SK-N-SH (cell line): ENCODE measurements at regions not wholly inside any gene's neighbourhood (a gene's known extent, or its start where the extent isn't known, plus 50 kb on each side); places are given as distances from the start of the nearest gene placed in this dataset.

Experiments
- CTCF ChIA-PET: fragments of 300-600, 350-600 bp; formaldehyde crosslinking; extraction: SDS; loops from one replicate; lab custom pipeline; 2021; lab: Yijun Ruan, JAX
- POLR2A ChIA-PET: fragments of 350-600 bp; sonication (Branson Sonifier 250); formaldehyde crosslinking; extraction: SDS; loops from one replicate; lab custom pipeline; 2020; ENCODE audit warnings: antibody characterized with exemption, inconsistent platforms; lab: Yijun Ruan, JAX
- DNase-seq: peaks from one replicate; pipeline ENCODE4 v3.0.0; 2012
- H2AFZ ChIP-seq: fragments of 200-600 bp; sonication (generic); 2 replicates; pipeline ENCODE4 v1.8.1; 2016; ENCODE audit warnings: antibody characterized with exemption, mild to moderate bottlenecking, low read depth
- H3F3A ChIP-seq: fragments of 200-600 bp; sonication (generic); replicated peaks from 2 replicates; pipeline ENCODE3; 2016; ENCODE audit warnings: antibody characterized with exemption, mild to moderate bottlenecking; ENCODE audit not compliant: insufficient read depth
- H3K27ac ChIP-seq, 2 experiments: fragments of 200-500 bp in 1 of 2; fragments of 200-600 bp in 1 of 2; sonication (Bioruptor generic) in 1 of 2; sonication (generic), shearing (Covaris generic) in 1 of 2; 2 replicates each; pipeline versions ENCODE4 v1.5.1 to v1.6.1; 2014 to 2016; ENCODE audit warnings: low read depth in 2 of 2, inconsistent platforms in 1 of 2, low read length in 1 of 2, mild to moderate bottlenecking in 1 of 2, mixed read lengths in 1 of 2
- H3K27me3 ChIP-seq: fragments of 200-600 bp; sonication (generic), shearing (Covaris generic); 2 replicates; pipeline ENCODE4 v1.6.1; 2016; ENCODE audit warnings: mixed run types; ENCODE audit not compliant: insufficient read depth
- H3K36me3 ChIP-seq, 2 experiments: fragments of 200-500 bp in 1 of 2; fragments of 200-600 bp in 1 of 2; sonication (Bioruptor generic) in 1 of 2; sonication (generic) in 1 of 2; replicated peaks in 1 of 2; 2 replicates each; pipeline versions ENCODE3 to v1.5.1; 2014 to 2016; ENCODE audit warnings: low read length in 1 of 2, mild to moderate bottlenecking in 1 of 2; ENCODE audit not compliant: insufficient read depth in 2 of 2, control insufficient read depth in 1 of 2
- H3K4me1 ChIP-seq, 2 experiments: fragments of 200-500 bp in 1 of 2; fragments of 200-600 bp in 1 of 2; sonication (Bioruptor generic) in 1 of 2; sonication (generic), shearing (Covaris generic) in 1 of 2; 2 replicates each; pipeline versions ENCODE4 v1.5.1 to v1.6.1; 2014 to 2016; ENCODE audit warnings: low read depth in 1 of 2, low read length in 1 of 2, mixed run types in 1 of 2; ENCODE audit not compliant: insufficient read depth in 2 of 2, control insufficient read depth in 1 of 2
- H3K4me2 ChIP-seq: fragments of 200-600 bp; sonication (generic), shearing (Covaris generic); 2 replicates; pipeline ENCODE4 v1.6.1; 2017; ENCODE audit warnings: mixed run types
- H3K4me3 ChIP-seq, 2 experiments: fragments of 200-500 bp in 1 of 2; fragments of 200-600 bp in 1 of 2; sonication (Bioruptor generic) in 1 of 2; sonication (generic), shearing (Covaris generic) in 1 of 2; 2 replicates each; pipeline versions ENCODE4 v1.5.1 to v1.8.1; 2014 to 2016; ENCODE audit warnings: low read depth in 2 of 2, inconsistent platforms in 1 of 2, low read length in 1 of 2, mild to moderate bottlenecking in 1 of 2, mixed read lengths in 1 of 2, moderate library complexity in 1 of 2
- H3K79me2 ChIP-seq: fragments of 200-600 bp; sonication (generic); 2 replicates; pipeline ENCODE4 v1.8.1; 2017; ENCODE audit warnings: mild to moderate bottlenecking; ENCODE audit not compliant: insufficient read depth
- H3K9ac ChIP-seq: fragments of 200-600 bp; sonication (generic); 2 replicates; pipeline ENCODE4 v1.6.1; 2017; ENCODE audit warnings: mixed run types
- H3K9me2 ChIP-seq: fragments of 200-600 bp; sonication (generic); 2 replicates; pipeline ENCODE4 v1.6.1; 2017; ENCODE audit warnings: mixed run types
- H3K9me3 ChIP-seq: fragments of 200-600 bp; sonication (generic); 2 replicates; pipeline ENCODE4 v1.6.1; 2017; ENCODE audit warnings: mixed run types, mild to moderate bottlenecking, moderate library complexity
- H4K20me1 ChIP-seq: fragments of 200-600 bp; sonication (generic); 2 replicates; pipeline ENCODE4 v1.6.1; 2017; ENCODE audit warnings: mild to moderate bottlenecking, mixed run types; ENCODE audit not compliant: insufficient read depth
- CTCF ChIP-seq: fragments of 200-600 bp; sonication (generic); IDR thresholded peaks from 2 replicates; pipeline ENCODE4 v1.6.1; 2017; ENCODE audit warnings: antibody characterized with exemption, mild to moderate bottlenecking, moderate library complexity
- ELF1 ChIP-seq: IDR thresholded peaks from 2 replicates; pipeline ENCODE4 v1.4.0; 2012
- EP300 ChIP-seq, 2 experiments: IDR thresholded peaks; 2 replicates each; pipeline versions ENCODE4 v1.4.0 to v1.6.1; 2012; ENCODE audit warnings: borderline replicate concordance in 1 of 2, low read depth in 1 of 2, low read length in 1 of 2
- EZH2phosphoT487 ChIP-seq: fragments of 200-600 bp; sonication (generic); IDR thresholded peaks from 2 replicates; pipeline ENCODE4 v1.6.1; 2017; ENCODE audit warnings: low read depth, mixed run types, mild to moderate bottlenecking, antibody characterized with exemption, moderate library complexity, borderline replicate concordance
- FOXM1 ChIP-seq: IDR thresholded peaks from 2 replicates; pipeline ENCODE4 v1.4.0; 2012; ENCODE audit warnings: low read depth, mild to moderate bottlenecking
- GABPA ChIP-seq: IDR thresholded peaks from 2 replicates; pipeline ENCODE4 v1.4.0; 2012; ENCODE audit warnings: low read depth, mild to moderate bottlenecking
- GATA2 ChIP-seq: sonication (generic); formaldehyde crosslinking; IDR thresholded peaks from 2 replicates; pipeline ENCODE4 v1.5.0; 2020; ENCODE audit warnings: mild to moderate bottlenecking, missing genetic modification reagents
- IRF3 ChIP-seq: fragments of 150-350 bp; IDR thresholded peaks from 2 replicates; pipeline ENCODE4 v1.6.1; 2016; ENCODE audit warnings: mild to moderate bottlenecking, low read depth, low read length
- JUND ChIP-seq: IDR thresholded peaks from 2 replicates; pipeline ENCODE4 v1.4.0; 2012
- MEF2A ChIP-seq: IDR thresholded peaks from 2 replicates; pipeline ENCODE4 v1.4.0; 2012; ENCODE audit warnings: low read depth, borderline replicate concordance
- NFIC ChIP-seq: IDR thresholded peaks from 2 replicates; pipeline ENCODE4 v1.4.0; 2012; ENCODE audit warnings: borderline replicate concordance
- NRF1 ChIP-seq: IDR thresholded peaks from 2 replicates; pipeline ENCODE4 v1.6.1; 2012; ENCODE audit warnings: low read depth, mild to moderate bottlenecking, low read length
- PBX3 ChIP-seq: IDR thresholded peaks from 2 replicates; pipeline ENCODE4; 2012
- POLR2AphosphoS5 ChIP-seq: IDR thresholded peaks from 2 replicates; pipeline ENCODE4 v1.6.1; 2012; ENCODE audit warnings: low read depth, low read length
- RAD21 ChIP-seq: IDR thresholded peaks from 2 replicates; pipeline ENCODE4 v1.6.1; 2012; ENCODE audit warnings: mild to moderate bottlenecking, low read length
- RCOR1 ChIP-seq: fragments of 150-350 bp; IDR thresholded peaks from 2 replicates; pipeline ENCODE4 v1.6.1; 2017; ENCODE audit warnings: antibody characterized with exemption, low read length
- REST ChIP-seq: IDR thresholded peaks from 2 replicates; pipeline ENCODE4 v1.6.1; 2012; ENCODE audit warnings: mild to moderate bottlenecking, low read depth, low read length, moderate library complexity
- RFX5 ChIP-seq: IDR thresholded peaks from 2 replicates; pipeline ENCODE4 v1.6.1; 2012; ENCODE audit warnings: mild to moderate bottlenecking, improper control_type of control experiment, low read length
- RXRA ChIP-seq: IDR thresholded peaks from 2 replicates; pipeline ENCODE4 v1.4.0; 2012; ENCODE audit warnings: low read depth, mild to moderate bottlenecking, borderline replicate concordance
- SIN3A ChIP-seq: IDR thresholded peaks from 2 replicates; pipeline ENCODE4 v1.6.1; 2012; ENCODE audit warnings: low read depth, mild to moderate bottlenecking, low read length, moderate library complexity, borderline replicate concordance
- SMC3 ChIP-seq: IDR thresholded peaks from 2 replicates; pipeline ENCODE4 v1.6.1; 2012; ENCODE audit warnings: low read depth, low read length, improper control_type of control experiment
- TAF1 ChIP-seq: IDR thresholded peaks from 2 replicates; pipeline ENCODE4 v1.6.1; 2012; ENCODE audit warnings: low read depth, mild to moderate bottlenecking, low read length, moderate library complexity, borderline replicate concordance
- USF1 ChIP-seq: IDR thresholded peaks from 2 replicates; pipeline ENCODE4 v1.4.0; 2012; ENCODE audit warnings: low read depth, borderline replicate concordance
- YY1 ChIP-seq: IDR thresholded peaks from 2 replicates; pipeline ENCODE4 v1.4.0; 2012; ENCODE audit warnings: low read depth, mild to moderate bottlenecking
- ZBTB33 ChIP-seq: IDR thresholded peaks from 2 replicates; pipeline ENCODE4 v1.4.0; 2012; ENCODE audit warnings: low read depth, borderline replicate concordance
- WGBS: methylation state at CpG from one replicate; pipeline ENCODE4 v1.1.6; 2017; ENCODE audit warnings: low lambda C conversion rate; 5-methylcytosine and 5-hydroxymethylcytosine counted together

GRCh38 chr7:68700414-68700813 lies 897.9 kb upstream of the AUTS2 start:
- Histone ChIP-seq H2AFZ (no peak overlapping the region), H3K27ac (peak overlapping the region in 1 of 2 experiments; percentile 97; a peak in 2 of 4 replicates)
- TF ChIP-seq POLR2AphosphoS5 = no peak
- no peak for TF ChIP-seq ZBTB33
- no peak for TF ChIP-seq NRF1
- peak; percentile 76 for TF ChIP-seq MEF2A
- no peak for TF ChIP-seq YY1
- TF ChIP-seq PBX3 = peak; percentile 89
- TF ChIP-seq RFX5 = no peak
- no peak for TF ChIP-seq RAD21
- no peak for TF ChIP-seq GATA2 (CRISPR knock-in tag)
- no peak for TF ChIP-seq REST
- TF ChIP-seq EZH2phosphoT487 = no peak
- no peak for TF ChIP-seq SMC3
- no peak for TF ChIP-seq IRF3
- no peak for TF ChIP-seq ELF1
- TF ChIP-seq FOXM1 = no peak
- no peak for TF ChIP-seq RCOR1
- TF ChIP-seq EP300 (IDR thresholded peaks at IDR 0.05; ENCODE audit: borderline replicate concordance in 1 of 2, low read depth in 1 of 2, low read length in 1 of 2) = no peak
- peak; percentile 44; the same call in 1 of the 2 replicates for TF ChIP-seq NFIC
- TF ChIP-seq GABPA = no peak
- TF ChIP-seq SIN3A = no peak
- no peak for TF ChIP-seq USF1
- TF ChIP-seq CTCF = no peak
- TF ChIP-seq TAF1 = no peak
- 0 out of 2 replicates have a peak, but pooled peaks have one; percentile 34 for TF ChIP-seq JUND
- no peak for TF ChIP-seq RXRA

More at GRCh38 chr7:68700414-68700813, 897.9 kb upstream of the AUTS2 start:
- ChIA-PET CTCF (interaction anchor here (0.6 to 1.4 kb wide), 2 partner anchors 16 to 17 kb away, joined by 3 read pairs; no protein-coding TSS in a partner anchor), POLR2A (no interaction called here)
- Histone ChIP-seq H3K79me2 (no peaks in the 10 kb centered on the region), H3F3A (peaks cover 37% of the 10 kb centered on the region), H4K20me1 (no peaks in the 10 kb centered on the region), H3K27me3 (no peaks in the 10 kb centered on the region), H3K9me2 (no peaks in the 10 kb centered on the region), H3K4me3 (no peak overlapping the region), H3K9me3 (no peaks in the 10 kb centered on the region), H3K9ac (peak overlapping the region; percentile 78; the same call in 1 of the 2 replicates), H3K4me2 (peak overlapping the region; percentile 63; the same call in 1 of the 2 replicates), H3K4me1 (peaks cover 15 to 29% of the 10 kb centered on the region in 2 experiments; a peak in 3 of 4 replicates), H3K36me3 (no peaks in the 10 kb centered on the region)
- no peak for DNase-seq
- 58% methylated on average over 3 of the region's 3 CpGs for WGBS
